ENCODE measurements at regions not wholly inside any gene's neighbourhood (a gene's known extent, or its start where the extent isn't known, plus 50 kb on each side); places are given as distances from the start of the nearest gene placed in this dataset.

GRCh38 chr16:59295993-59296736 lies 562.0 kb upstream of the GOT2 start:
- H3K36me3 Mint-ChIP-seq, result no peaks in the 10 kb centered on the region
- peaks cover 0 to 2% (median 0%) of the 10 kb centered on the region in 4 donors for H3K4me1 Mint-ChIP-seq
- POLR2A ChIA-PET, result no interaction called here
- peaks cover 0 to 9% (median 6%) of the 10 kb centered on the region in 5 donors for H3K27me3 Mint-ChIP-seq
- no peak for DNase-seq
- H3K9me3 Mint-ChIP-seq, result peaks cover 0 to 14% (median 0%) of the 10 kb centered on the region in 9 donors
- H3K27ac Mint-ChIP-seq, result no peak overlapping the region
- no peak for ATAC-seq
- H3K4me3 Mint-ChIP-seq, result no peak overlapping the region

- peaks cover 0 to 9% (median 6%) of the 10 kb centered on the region in 5 donors for H3K27me3 Mint-ChIP-seq
- DNase-seq (no peak), ATAC-seq (no peak)
- H3K9me3 Mint-ChIP-seq, result peaks cover 0 to 14% (median 0%) of the 10 kb centered on the region in 9 donors
- H3K4me3 Mint-ChIP-seq, result no peak overlapping the region
- H3K36me3 Mint-ChIP-seq, result no peaks in the 10 kb centered on the region
- no peak overlapping the region for H3K27ac Mint-ChIP-seq
- POLR2A ChIA-PET, result no interaction called here
- peaks cover 0 to 2% (median 0%) of the 10 kb centered on the region in 4 donors for H3K4me1 Mint-ChIP-seq
These were observed 561.4 kb upstream of the GOT2 start for GRCh38 chr16:59295474-59295873.

- no peak overlapping the region for H3K4me3 Mint-ChIP-seq
- H3K27me3 Mint-ChIP-seq, result peaks cover 0 to 9% (median 6%) of the 10 kb centered on the region in 5 donors
- ATAC-seq (no peak), DNase-seq (no peak)
- H3K4me1 Mint-ChIP-seq, result peaks cover 0 to 3% (median under 1%) of the 10 kb centered on the region in 4 donors
- H3K36me3 Mint-ChIP-seq, result no peaks in the 10 kb centered on the region
- peaks cover 0 to 30% (median 2%) of the 10 kb centered on the region in 9 donors for H3K9me3 Mint-ChIP-seq
- POLR2A ChIA-PET, result no interaction called here
- no peak overlapping the region for H3K27ac Mint-ChIP-seq
These were observed 556.6 kb upstream of the GOT2 start for GRCh38 chr16:59290718-59291117.

- Mint-ChIP-seq H3K36me3 (peaks cover 0 to 6% (median 0%) of the 10 kb centered on the region in 3 donors), H3K27me3 (no peaks in the 10 kb centered on the region), H3K4me3 (no peak overlapping the region), H3K9me3 (peaks cover 5 to 26% (median 7%) of the 10 kb centered on the region in 9 donors), H3K27ac (no peak overlapping the region), H3K4me1 (peaks cover 0 to 3% (median under 1%) of the 10 kb centered on the region in 4 donors)
- ATAC-seq, result no peak
- no peak for DNase-seq
- POLR2A ChIA-PET, result no interaction called here
These were observed 555.0 kb upstream of the GOT2 start for GRCh38 chr16:59289151-59289550.

GRCh38 chr16:59274141-59274540 lies 540.0 kb upstream of the GOT2 start:
- peaks cover 0 to 3% (median 0%) of the 10 kb centered on the region in 9 donors for H3K9me3 Mint-ChIP-seq
- ATAC-seq (no peak), DNase-seq (no peak)
- POLR2A ChIA-PET, result no interaction called here
- H3K27me3 Mint-ChIP-seq, result peaks cover 0 to 1% (median 0%) of the 10 kb centered on the region in 5 donors
- H3K4me1 Mint-ChIP-seq, result peaks cover 0 to 2% (median 0%) of the 10 kb centered on the region in 4 donors
- no peak overlapping the region for H3K27ac Mint-ChIP-seq
- H3K4me3 Mint-ChIP-seq, result no peak overlapping the region
- H3K36me3 Mint-ChIP-seq, result no peaks in the 10 kb centered on the region

GRCh38 chr16:59263955-59264354 lies 529.8 kb upstream of the GOT2 start:
- DNase-seq (no peak), ATAC-seq (no peak)
- Mint-ChIP-seq H3K27me3 (no peaks in the 10 kb centered on the region), H3K4me3 (no peak overlapping the region), H3K9me3 (no peaks in the 10 kb centered on the region), H3K27ac (no peak overlapping the region), H3K4me1 (peaks cover 16 to 22% (median 19%) of the 10 kb centered on the region in 4 donors), H3K36me3 (no peaks in the 10 kb centered on the region)
- POLR2A ChIA-PET, result no interaction called here

- H3K27ac Mint-ChIP-seq, result peak overlapping the region in 7 of 10 donors; percentile 7 to 93 (median 78)
- POLR2A ChIA-PET, result no interaction called here
- H3K4me3 Mint-ChIP-seq, result peak overlapping the region in 6 of 10 donors; percentile 21 to 83 (median 54)
- no peaks in the 10 kb centered on the region for H3K27me3 Mint-ChIP-seq
- H3K9me3 Mint-ChIP-seq, result peaks cover 0 to 3% (median 0%) of the 10 kb centered on the region in 9 donors
- DNase-seq (peak in 3 of 10 donors; percentile 2 to 17 (median 5)), ATAC-seq (peak; percentile 49 to 75)
- H3K4me1 Mint-ChIP-seq, result peaks cover 18 to 30% (median 23%) of the 10 kb centered on the region in 4 donors
- no peaks in the 10 kb centered on the region for H3K36me3 Mint-ChIP-seq
These were observed 526.8 kb upstream of the GOT2 start for GRCh38 chr16:59260892-59261291.

GRCh38 chr16:59259950-59260319 lies 525.8 kb upstream of the GOT2 start:
- Mint-ChIP-seq H3K27me3 (no peaks in the 10 kb centered on the region), H3K9me3 (peaks cover 0 to 3% (median 0%) of the 10 kb centered on the region in 9 donors), H3K36me3 (no peaks in the 10 kb centered on the region), H3K4me3 (peak overlapping the region in 9 of 10 donors; percentile 7 to 83 (median 51)), H3K27ac (peak overlapping the region in 8 of 10 donors; percentile 27 to 93 (median 82)), H3K4me1 (peaks cover 18 to 30% (median 23%) of the 10 kb centered on the region in 4 donors)
- POLR2A ChIA-PET, result interaction anchor here (0.9 kb wide), 1 partner anchor 12 kb away, joined by 4 read pairs; no protein-coding TSS in a partner anchor
- peak in 1 of 2 donors; percentile 16 for ATAC-seq
- DNase-seq, result peak in 1 of 10 donors; percentile 12

GRCh38 chr16:59259074-59259949 lies 525.2 kb upstream of the GOT2 start:
- peak; percentile 63 to 81 for ATAC-seq
- peak in 6 of 10 donors; percentile 7 to 58 (median 34) for DNase-seq
- peak overlapping the region in 9 of 10 donors; percentile 9 to 93 (median 89) for H3K27ac Mint-ChIP-seq
- no peaks in the 10 kb centered on the region for H3K27me3 Mint-ChIP-seq
- H3K4me3 Mint-ChIP-seq, result peak overlapping the region; percentile 27 to 86 (median 75)
- POLR2A ChIA-PET, result interaction anchor here (0.9 kb wide), 1 partner anchor 13 kb away, joined by 4 read pairs; no protein-coding TSS in a partner anchor
- H3K9me3 Mint-ChIP-seq, result peaks cover 0 to 5% (median 0%) of the 10 kb centered on the region in 9 donors
- peaks cover 18 to 30% (median 23%) of the 10 kb centered on the region in 4 donors for H3K4me1 Mint-ChIP-seq
- no peaks in the 10 kb centered on the region for H3K36me3 Mint-ChIP-seq

- Mint-ChIP-seq H3K9me3 (peaks cover 0 to 10% (median 0%) of the 10 kb centered on the region in 9 donors), H3K36me3 (no peaks in the 10 kb centered on the region), H3K27ac (no peak overlapping the region), H3K4me1 (no peaks in the 10 kb centered on the region), H3K4me3 (no peak overlapping the region), H3K27me3 (no peaks in the 10 kb centered on the region)
- ATAC-seq (no peak), DNase-seq (no peak)
- POLR2A ChIA-PET, result no interaction called here
These were observed 518.2 kb upstream of the GOT2 start for GRCh38 chr16:59252317-59252716.

GRCh38 chr16:59249011-59249410 lies 514.9 kb upstream of the GOT2 start:
- ATAC-seq, result no peak
- Mint-ChIP-seq H3K4me1 (peaks cover 0 to 4% (median 0%) of the 10 kb centered on the region in 4 donors), H3K27ac (no peak overlapping the region), H3K36me3 (no peaks in the 10 kb centered on the region), H3K9me3 (peaks cover 0 to 2% (median 0%) of the 10 kb centered on the region in 9 donors), H3K4me3 (no peak overlapping the region), H3K27me3 (no peaks in the 10 kb centered on the region)
- no peak for DNase-seq
- POLR2A ChIA-PET, result no interaction called here

- no peak overlapping the region for H3K4me3 Mint-ChIP-seq
- POLR2A ChIA-PET, result no interaction called here
- peaks cover 0 to 4% (median 0%) of the 10 kb centered on the region in 4 donors for H3K4me1 Mint-ChIP-seq
- no peak overlapping the region for H3K27ac Mint-ChIP-seq
- no peak for ATAC-seq
- DNase-seq, result no peak
- H3K36me3 Mint-ChIP-seq, result no peaks in the 10 kb centered on the region
- H3K27me3 Mint-ChIP-seq, result peaks cover 0 to 5% (median 0%) of the 10 kb centered on the region in 5 donors
- H3K9me3 Mint-ChIP-seq, result peaks cover 0 to 3% (median 0%) of the 10 kb centered on the region in 9 donors
These were observed 508.4 kb upstream of the GOT2 start for GRCh38 chr16:59242556-59242955.

Data from naive thymus-derived CD8-positive, alpha-beta T cell (primary cell).